HEK293T (cell line): ENCODE measurements at regions not wholly inside any gene's neighbourhood (a gene's known extent, or its start where the extent isn't known, plus 50 kb on each side); places are given as distances from the start of the nearest gene placed in this dataset.
A peak's percentile ranks its signal among the peaks of the same experiment; 100 is the strongest.

ENCODE experiments used
- CTCF ChIA-PET: fragments of 350-600 bp; formaldehyde crosslinking; extraction: SDS; loops from one replicate; lab custom pipeline; 2021; ENCODE audit warnings: antibody characterized with exemption, inconsistent platforms; lab: Yijun Ruan, JAX
- POLR2A ChIA-PET: fragments of 350-600 bp; formaldehyde crosslinking; extraction: SDS; loops from one replicate; lab custom pipeline; 2020; ENCODE audit warnings: antibody characterized with exemption, inconsistent platforms; lab: Yijun Ruan, JAX
- DNase-seq: peaks from one replicate; pipeline ENCODE4 v3.0.0; 2012; ENCODE audit warnings: mixed read lengths; ENCODE audit errors: extremely low spot score
- ARNT ChIP-seq: fragments of 450-650 bp; IDR thresholded peaks from 2 replicates; pipeline ENCODE4 v1.6.1; 2017; ENCODE audit warnings: mild to moderate bottlenecking
- BHLHE40 ChIP-seq: fragments of 450-650 bp; IDR thresholded peaks from 2 replicates; pipeline ENCODE4 v1.6.1; 2016; ENCODE audit warnings: mild to moderate bottlenecking, moderate library complexity, borderline replicate concordance
- CTBP1 ChIP-seq: fragments of 450-650 bp; IDR thresholded peaks from 2 replicates; pipeline ENCODE4 v1.6.1; 2016; ENCODE audit warnings: borderline replicate concordance
- ELF4 ChIP-seq: fragments of 450-650 bp; IDR thresholded peaks from 2 replicates; pipeline ENCODE4 v1.6.1; 2017; ENCODE audit warnings: antibody characterized with exemption
- FOXA1 ChIP-seq: fragments of 450-650 bp; IDR thresholded peaks from 2 replicates; pipeline ENCODE4 v1.6.1; 2016; ENCODE audit warnings: mild to moderate bottlenecking
- FOXK2 ChIP-seq: fragments of 450-650 bp; IDR thresholded peaks from 2 replicates; pipeline ENCODE4 v1.6.1; 2016; ENCODE audit warnings: mild to moderate bottlenecking
- FOXM1 ChIP-seq: fragments of 450-650 bp; IDR thresholded peaks from 2 replicates; pipeline ENCODE4 v1.6.1; 2017; ENCODE audit warnings: mild to moderate bottlenecking, borderline replicate concordance
- HDGF ChIP-seq: fragments of 450-650 bp; IDR thresholded peaks from 2 replicates; pipeline ENCODE4 v1.6.1; 2017; ENCODE audit warnings: antibody characterized with exemption, borderline replicate concordance
- L3MBTL2 ChIP-seq: fragments of 450-650 bp; conservative IDR thresholded peaks from 2 replicates; pipeline ENCODE4 v1.6.1; 2016; ENCODE audit warnings: mild to moderate bottlenecking
- LEF1 ChIP-seq: fragments of 450-650 bp; IDR thresholded peaks from 2 replicates; pipeline ENCODE4 v1.6.1; 2017; ENCODE audit warnings: mild to moderate bottlenecking, borderline replicate concordance
- NFRKB ChIP-seq: fragments of 450-650 bp; IDR thresholded peaks from 2 replicates; pipeline ENCODE4 v1.6.1; 2016; ENCODE audit warnings: mild to moderate bottlenecking, moderate library complexity
- SP1 ChIP-seq: fragments of 450-650 bp; IDR thresholded peaks from 2 replicates; pipeline ENCODE4 v1.6.1; 2017
- SUZ12 ChIP-seq: fragments of 450-650 bp; IDR thresholded peaks from 2 replicates; pipeline ENCODE4 v1.6.1; 2016; ENCODE audit warnings: mild to moderate bottlenecking
- TARDBP ChIP-seq: fragments of 450-650 bp; IDR thresholded peaks from 2 replicates; pipeline ENCODE4 v1.6.1; 2016
- ZNF384 ChIP-seq: fragments of 450-650 bp; IDR thresholded peaks from 2 replicates; pipeline ENCODE4 v1.6.1; 2016
- TF ChIP-seq, protein P1 (sequence below): fragments of 450-650 bp; IDR thresholded peaks from 2 replicates; pipeline ENCODE4 v1.6.1; 2016

DNA sequence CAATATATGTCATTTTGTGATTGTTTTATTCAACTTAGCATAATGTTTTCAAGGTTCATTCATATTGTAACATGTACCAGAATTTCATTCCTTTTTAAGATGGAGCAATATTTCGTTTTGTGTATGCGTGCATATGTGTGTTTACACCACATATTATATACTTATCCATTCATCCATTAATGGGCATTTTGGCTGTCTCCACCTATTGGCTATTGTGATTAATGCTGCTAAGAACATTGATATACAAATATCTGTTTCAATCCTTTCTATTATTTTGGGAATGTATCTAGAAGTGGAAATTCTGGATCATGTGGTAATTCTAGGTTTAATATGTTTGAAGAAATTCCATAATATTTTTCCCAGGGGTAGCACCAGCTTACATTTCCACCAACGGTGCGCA, 403.9 kb upstream of the LMCD1 start:
- TF ChIP-seq LEF1 (no peak), BHLHE40 (no peak), L3MBTL2 (no peak), ZNF384 (no peak), ELF4 (no peak), SP1 (no peak), SUZ12 (no peak), NFRKB (no peak), ARNT (no peak), TARDBP (no peak)
- TF ChIP-seq, protein P1, sequence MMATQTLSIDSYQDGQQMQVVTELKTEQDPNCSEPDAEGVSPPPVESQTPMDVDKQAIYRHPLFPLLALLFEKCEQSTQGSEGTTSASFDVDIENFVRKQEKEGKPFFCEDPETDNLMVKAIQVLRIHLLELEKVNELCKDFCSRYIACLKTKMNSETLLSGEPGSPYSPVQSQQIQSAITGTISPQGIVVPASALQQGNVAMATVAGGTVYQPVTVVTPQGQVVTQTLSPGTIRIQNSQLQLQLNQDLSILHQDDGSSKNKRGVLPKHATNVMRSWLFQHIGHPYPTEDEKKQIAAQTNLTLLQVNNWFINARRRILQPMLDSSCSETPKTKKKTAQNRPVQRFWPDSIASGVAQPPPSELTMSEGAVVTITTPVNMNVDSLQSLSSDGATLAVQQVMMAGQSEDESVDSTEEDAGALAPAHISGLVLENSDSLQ, result no peak
- CTCF ChIA-PET, result no interaction called here

DNA sequence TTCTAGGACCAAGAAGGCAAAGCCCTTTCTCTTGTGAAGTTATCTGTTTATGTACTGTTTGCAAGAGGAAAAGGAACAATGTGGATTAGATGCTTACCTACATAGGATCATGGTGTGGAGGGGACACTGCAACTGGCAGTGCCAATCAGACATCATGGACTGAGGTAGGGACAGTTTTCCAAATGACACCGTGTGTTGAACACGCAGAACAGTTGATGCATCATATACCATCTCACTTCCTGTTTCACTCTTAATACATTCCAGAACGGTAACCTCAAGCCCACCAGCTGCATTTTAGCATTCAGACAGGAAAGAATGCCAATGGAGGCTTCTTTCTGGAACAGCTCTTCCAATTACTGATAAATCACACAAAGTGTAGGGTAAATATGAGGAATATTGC, 397.7 kb upstream of the LMCD1 start:
- DNase-seq, result no peak
- ChIA-PET POLR2A (no interaction called here), CTCF (no interaction called here)
- TF ChIP-seq LEF1 (no peak), FOXM1 (no peak), ZNF384 (no peak), ELF4 (no peak), ARNT (no peak), SP1 (no peak), HDGF (no peak), FOXA1 (no peak), FOXK2 (no peak), NFRKB (no peak), CTBP1 (no peak), L3MBTL2 (no peak), BHLHE40 (no peak), TARDBP (no peak), SUZ12 (no peak)
- TF ChIP-seq, protein P1, result no peak

More for the DNA sequence above, 403.9 kb upstream of the LMCD1 start:
- POLR2A ChIA-PET, result no interaction called here
- DNase-seq, result no peak

DNA sequence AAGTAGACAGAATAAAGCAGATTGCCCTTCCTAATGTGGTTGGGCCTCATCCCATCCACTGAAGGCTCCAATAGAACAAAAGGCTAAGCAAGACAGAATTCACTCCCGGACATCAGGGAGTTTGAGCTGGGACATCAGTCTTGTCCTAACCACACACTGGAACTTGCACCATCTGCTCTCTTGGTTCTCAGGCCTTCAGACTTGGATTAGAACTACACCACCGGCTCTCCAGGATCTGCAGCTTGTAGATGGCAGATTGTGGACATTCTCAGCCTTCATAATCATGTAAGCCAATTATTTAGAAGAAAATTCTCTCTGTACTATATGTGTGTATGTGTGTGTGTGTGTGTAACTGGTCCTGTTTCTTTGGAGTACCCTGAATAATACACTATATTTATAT, 394.7 kb upstream of the LMCD1 start:
- no peak for DNase-seq
- ChIA-PET POLR2A (no interaction called here), CTCF (no interaction called here)
- no peak for TF ChIP-seq NFRKB
- no peak for TF ChIP-seq HDGF

DNA sequence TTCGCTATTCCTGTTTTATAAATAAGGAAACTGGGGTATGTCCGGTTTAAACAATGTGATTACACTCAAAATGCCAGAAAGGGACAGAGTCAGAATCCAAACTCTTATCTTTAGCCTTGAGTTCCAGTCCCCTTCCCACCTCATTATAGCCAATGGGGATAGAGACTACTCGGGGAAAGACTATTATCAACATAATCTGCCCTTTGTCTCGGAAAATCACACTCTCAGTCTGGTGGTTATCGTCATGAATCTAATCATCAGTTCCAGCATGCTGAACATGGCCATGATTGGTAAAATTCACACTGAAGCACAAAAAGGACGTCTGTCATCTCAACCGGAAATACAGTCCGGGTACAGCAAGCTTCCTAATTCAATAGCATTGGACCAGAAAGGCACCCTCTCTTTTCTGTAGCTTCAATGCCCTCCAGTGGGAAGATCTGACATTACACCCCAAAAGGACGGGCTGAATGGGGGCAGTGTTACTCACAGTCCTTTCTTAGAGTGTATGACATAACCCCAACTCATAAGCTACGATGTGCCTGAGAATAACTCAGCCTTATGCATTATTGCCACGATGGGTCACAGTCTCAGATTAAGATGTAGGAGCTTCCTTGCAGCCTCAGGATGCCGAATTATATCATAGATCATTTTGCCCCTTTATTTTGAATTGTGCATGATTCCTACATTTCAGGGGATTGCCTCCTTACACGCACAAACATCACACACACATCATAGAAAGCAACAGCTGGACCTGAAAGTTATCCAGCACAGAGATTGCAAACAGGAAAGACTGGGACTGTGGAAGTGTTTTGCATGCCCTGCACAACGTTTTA, 390.4 kb upstream of the LMCD1 start:
- ChIA-PET POLR2A (no interaction called here), CTCF (no interaction called here)
- peak; percentile 37 for DNase-seq
- TF ChIP-seq ELF4, result no peak
- no peak for TF ChIP-seq HDGF
- no peak for TF ChIP-seq SP1
- no peak for TF ChIP-seq FOXA1
- no peak for TF ChIP-seq LEF1
- no peak for TF ChIP-seq ARNT
- TF ChIP-seq, protein P1, result no peak
- TF ChIP-seq FOXK2, result no peak

DNA sequence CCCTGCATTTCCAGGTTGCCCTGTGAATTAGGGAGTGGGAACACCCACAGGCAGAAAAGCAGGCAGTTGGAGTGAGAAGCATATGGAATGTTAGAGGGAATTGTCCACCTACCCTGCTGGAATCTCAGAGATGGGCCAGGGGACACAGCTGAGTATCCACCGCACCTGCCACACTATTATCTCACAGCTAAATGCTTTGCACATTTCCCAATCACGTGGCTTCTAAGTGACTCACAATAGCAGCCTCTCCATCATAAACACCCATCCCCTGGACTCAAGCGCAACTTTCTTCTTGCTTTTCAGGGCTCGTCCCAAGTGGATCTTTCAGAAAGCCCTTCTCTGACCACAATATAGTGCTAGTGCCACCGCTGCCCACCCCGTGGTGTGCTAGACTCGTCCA, 389.0 kb upstream of the LMCD1 start:
- DNase-seq, result no peak
- POLR2A ChIA-PET, result no interaction called here

More for the DNA sequence above, 389.0 kb upstream of the LMCD1 start:
- CTCF ChIA-PET, result no interaction called here
- TF ChIP-seq ARNT (no peak), NFRKB (no peak), HDGF (no peak), ELF4 (no peak), SUZ12 (no peak), L3MBTL2 (no peak), BHLHE40 (no peak), FOXK2 (no peak), TARDBP (no peak), FOXA1 (no peak), LEF1 (no peak), SP1 (no peak), ZNF384 (no peak), FOXM1 (no peak), CTBP1 (no peak)
- TF ChIP-seq, protein P1, result no peak
